Putamen (tissue), 1 donor: ENCODE measurements at regions not wholly inside any gene's neighbourhood (a gene's known extent, or its start where the extent isn't known, plus 50 kb on each side); places are given as distances from the start of the nearest gene placed in this dataset.
A peak's percentile ranks its signal among the peaks of the same experiment; 100 is the strongest.
"Not testable (repeated sequence)": the region's sequence is repeated elsewhere in the genome, so short reads cannot be mapped to it uniquely, and the experiment has no call there.

Experiments
- DNase-seq: peaks from one replicate; pipeline ENCODE4 v3.0.0-alpha.2; 2016; ENCODE audit warnings: low spot score

DNA sequence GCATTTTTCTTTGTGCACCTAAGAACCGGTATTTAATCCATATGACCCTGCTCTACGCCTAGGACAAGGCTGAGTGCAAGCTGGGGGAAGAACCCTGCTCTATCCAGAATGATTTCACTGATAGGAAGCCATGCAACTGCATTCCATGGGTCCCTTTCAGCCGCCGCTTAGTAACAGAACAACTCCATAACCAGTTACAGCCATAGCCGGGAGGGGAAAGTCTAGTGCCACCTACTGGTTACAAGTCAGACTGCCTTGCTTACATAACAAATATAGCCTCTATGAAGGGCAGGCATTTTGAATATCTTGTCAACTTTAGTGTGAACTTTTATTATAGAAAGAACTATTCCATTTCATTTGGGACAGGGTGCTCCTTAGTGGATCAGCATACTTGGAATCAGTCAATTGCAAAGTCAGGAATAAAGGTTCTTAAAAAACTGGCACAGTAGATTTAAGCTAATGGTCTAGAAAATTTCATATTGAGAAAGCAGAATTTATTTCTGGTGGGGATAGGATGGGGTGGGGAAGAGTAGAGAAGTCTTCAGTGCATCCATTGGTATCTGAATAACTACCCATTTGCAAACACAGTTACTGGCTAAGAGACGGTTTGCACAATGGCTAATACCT lies 521.7 kb downstream of the ADRA2A start:
- DNase-seq, result peak; percentile 31

DNA sequence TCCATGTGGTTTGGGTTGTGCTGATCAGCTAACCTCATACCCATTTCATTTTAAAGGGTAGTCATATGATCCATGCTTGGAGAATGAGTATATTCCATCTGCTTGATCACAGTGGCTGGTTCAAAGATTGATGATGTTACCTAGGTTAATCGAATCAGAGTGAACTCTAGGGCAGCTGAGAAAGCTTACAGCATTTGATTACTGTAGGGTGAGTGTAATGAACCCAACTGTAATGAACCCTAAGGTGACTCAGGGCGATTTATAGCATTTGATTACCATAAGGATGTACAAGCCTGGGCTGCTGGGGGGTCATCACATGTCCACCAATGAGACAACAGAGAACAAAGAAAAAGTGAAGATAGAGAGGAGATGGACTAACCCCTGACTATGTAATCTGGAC lies 523.1 kb downstream of the ADRA2A start:
- DNase-seq, result no peak

DNA sequence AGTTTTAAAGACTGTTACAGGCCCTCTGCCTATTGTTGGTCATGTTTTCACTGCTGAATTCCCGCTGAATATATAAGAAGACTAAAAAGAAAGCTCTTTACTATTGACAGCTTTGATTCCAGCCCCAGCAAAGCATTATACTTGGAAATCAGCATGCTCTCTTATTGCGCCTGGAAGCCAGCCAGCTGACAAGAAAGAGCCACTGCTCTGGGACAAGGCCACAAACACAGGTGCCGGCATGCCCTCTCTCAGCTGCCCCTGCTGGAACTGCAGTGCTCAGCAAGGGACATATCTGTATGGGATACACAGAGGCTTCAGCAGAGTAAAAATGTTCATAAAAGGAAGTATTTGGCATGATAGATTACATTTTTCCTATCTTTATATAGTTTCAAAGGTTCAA lies 523.9 kb downstream of the ADRA2A start:
- peak; percentile 40 for DNase-seq

DNA sequence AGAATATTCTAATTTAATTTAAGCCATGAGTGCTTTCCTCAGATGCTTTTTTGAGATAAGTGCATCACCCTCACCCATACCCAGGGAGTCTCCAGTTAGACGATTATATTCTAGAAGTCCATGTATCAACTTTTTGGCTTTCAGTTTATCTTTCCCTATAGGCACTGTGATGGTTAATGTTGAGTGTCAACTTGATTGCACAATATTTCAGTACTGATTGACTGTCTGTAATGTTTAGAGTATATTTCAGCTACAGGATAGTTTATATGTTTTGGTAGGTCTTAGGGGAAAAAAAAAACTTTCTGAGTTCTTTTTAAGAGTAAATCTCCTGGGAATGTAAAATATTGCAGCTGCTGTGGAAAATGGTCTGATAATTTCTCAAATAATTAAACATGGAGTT lies 535.4 kb downstream of the ADRA2A start:
- no peak for DNase-seq

DNA sequence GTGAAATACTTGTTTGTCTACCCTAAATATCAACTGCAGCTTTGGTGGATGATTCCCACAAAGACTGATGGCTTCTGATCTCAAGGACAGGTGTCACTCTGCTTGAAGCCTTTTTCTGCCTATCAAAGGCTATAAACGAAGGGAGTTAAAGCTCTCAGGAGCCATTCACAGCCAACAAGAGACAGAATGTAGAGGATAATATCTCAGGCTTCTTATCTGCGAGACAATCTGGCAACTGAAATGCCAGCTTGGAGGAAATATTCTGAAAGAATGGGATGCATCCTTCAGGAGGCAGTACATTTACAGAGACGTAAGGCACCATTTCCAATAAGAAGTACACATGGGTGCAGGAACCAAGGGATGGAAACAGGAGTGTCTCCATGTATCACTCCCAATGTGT lies 549.4 kb downstream of the GPAM start:
- DNase-seq, result no peak

DNA sequence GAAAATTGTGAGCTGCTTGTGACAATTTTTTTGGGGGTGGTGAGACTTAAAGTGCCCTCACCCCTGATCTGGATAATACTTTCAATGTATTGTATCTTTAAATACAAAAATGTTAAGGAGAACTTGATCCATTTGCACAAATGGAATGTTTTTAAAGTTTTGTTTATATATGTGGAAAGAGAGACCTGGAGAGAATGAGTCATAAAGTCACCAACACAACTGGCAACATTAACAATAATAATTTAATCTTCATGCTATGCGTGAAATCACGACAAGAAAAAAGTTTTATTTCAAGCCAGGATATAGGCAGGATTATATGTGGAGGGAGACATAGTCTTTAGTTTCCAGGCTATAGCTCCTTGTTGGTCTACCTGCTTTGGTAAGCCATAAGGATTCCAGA lies 537.5 kb downstream of the GPAM start:
- no peak for DNase-seq

DNA sequence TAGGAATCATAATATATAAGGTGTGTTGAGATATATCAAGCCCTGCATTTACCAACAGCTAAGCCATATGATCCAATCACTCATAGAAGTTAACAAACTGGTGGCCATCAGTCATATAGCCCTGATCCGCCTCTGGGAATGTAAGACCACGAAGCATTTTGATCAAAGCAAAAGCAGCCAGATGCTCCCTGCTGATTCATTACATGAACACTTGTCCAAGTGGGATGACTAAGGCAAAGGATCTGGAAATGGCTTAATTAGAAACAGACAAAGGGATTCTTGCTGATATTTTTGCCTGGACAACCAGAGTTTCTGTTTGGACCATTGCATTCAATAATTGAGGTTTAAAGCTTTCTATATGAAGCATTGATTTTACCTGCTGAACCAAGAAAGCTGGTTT lies 535.5 kb downstream of the GPAM start:
- no peak for DNase-seq

DNA sequence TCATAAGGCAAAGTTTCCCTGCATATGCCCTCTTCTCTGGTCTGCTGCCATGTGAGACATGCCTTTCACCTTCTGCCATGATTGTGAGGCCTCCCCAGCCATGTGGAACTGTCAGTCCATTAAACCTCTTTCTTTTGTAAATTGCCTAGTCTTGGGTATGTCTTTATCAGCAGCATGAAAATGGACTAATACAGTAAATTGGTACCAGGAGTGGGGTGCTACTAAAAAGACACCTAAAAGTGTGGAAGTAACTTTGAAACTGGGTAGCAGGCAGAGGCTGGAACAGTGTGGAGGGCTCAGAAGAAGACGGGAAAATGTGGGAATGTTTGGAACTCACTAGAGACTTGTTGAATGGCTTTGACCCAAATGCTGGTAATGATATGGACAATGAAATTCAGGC lies 534.5 kb downstream of the GPAM start:
- not testable (repeated sequence) for DNase-seq

DNA sequence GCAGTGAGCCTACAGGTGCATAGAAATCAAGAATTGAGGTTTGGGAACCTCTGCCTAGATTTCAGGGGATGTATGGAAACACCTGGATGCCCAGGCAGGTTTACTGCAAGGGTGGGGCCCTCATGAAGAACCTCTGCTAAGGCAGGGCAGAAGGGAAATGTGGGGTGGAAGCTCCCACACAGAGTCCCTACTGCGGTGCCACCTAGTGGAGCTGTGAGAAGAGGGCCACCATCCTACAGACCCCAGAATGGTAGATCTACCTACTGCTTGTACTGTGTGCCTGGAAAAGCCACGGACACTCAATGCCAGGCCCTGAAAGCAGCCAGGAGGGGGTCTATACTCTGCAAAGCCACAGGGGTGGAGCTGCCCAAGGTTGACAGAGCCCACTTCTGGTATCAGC lies 533.5 kb downstream of the GPAM start:
- DNase-seq, result no peak

DNA sequence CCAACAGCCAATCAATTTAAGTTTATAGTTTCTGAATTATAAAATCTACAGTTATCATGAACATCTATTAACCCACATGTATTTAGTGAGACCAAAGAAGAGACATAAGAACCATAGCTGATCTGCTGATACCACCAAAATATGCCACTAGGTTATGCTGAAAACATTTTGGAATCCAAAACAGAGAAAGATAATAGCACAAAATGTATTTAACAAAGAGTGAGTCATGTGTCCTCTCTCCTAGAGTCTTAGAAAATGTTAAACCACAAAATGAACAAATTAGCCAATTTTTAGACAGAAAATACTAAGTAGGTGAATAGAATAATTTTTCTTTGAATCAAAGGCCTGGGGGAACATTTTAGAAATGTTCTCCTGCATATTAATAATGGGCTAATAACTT lies 527.5 kb downstream of the GPAM start:
- no peak for DNase-seq

DNA sequence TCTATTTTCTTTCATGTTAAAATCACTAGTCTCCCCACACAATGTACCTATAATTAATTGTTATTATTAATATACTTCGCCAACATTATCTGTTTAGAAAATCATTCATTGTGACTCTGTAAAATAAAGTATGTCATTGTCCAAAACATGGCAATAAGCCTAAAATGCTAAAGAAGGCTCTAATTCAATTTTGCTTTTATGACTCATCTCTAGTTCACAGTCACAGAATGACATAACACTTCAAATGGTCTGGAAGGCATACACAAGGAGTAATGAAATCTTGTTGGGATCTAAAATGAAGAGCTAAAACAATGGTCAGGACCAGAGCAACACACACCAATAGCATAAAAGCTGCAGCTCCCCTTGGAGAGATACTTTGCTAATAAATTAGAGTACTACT lies 505.8 kb downstream of the GPAM start:
- DNase-seq, result no peak

DNA sequence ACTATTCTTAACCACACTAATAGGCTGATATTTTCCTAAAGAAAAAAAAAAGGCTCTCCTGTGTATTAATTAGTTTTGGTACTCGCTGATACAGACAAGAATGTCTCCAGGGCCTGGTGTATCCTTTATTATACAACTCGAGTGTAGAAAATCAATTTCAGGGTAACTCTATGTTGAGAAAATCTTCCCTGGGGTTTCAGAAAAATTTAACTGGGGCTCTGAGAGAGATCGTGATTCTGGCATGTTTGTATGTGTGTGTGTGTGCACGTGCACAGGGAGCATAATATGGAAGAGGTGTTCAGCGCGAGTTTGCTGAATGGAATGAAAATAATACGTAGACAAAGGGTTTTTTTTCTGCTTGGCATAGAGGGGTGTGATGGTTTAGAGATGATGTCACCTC lies 496.8 kb downstream of the GPAM start:
- no peak for DNase-seq

DNA sequence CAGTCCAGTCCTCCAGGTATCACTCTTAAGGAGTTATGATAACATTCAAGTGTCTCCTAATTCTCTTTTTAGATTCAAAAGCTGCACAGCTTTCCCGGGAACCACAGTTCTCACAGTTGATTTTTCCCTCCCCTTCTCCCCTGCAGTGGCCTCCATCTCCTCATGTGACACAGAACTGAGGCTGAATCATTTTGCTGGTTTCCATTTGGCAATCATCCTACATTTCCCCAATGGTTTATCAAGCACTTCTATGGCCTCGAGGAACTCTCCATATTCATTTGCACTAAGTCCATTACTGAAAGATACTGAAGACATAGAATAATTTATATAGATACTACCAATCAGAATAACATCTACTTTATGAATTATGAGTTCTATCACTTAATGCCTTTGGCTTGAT lies 484.9 kb downstream of the GPAM start:
- no peak for DNase-seq

DNA sequence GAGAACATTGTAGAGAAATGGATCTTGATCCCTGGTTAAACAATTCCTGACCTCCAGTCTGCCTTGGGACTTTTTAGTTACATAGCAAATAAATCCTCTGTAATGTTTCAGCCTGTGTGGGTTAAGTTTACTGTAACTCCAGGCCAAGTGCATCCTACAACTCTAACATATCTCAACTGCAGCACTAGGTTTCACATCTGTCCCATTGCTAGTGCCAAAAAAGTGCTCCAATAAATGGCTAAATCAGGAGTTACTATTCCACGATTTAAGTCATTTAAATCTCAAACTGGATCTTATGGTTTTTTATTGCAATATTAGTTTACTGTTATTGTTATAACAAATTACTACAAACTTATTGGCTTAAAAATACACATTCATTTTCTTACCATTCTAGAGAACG lies 479.6 kb downstream of the GPAM start:
- no peak for DNase-seq

DNA sequence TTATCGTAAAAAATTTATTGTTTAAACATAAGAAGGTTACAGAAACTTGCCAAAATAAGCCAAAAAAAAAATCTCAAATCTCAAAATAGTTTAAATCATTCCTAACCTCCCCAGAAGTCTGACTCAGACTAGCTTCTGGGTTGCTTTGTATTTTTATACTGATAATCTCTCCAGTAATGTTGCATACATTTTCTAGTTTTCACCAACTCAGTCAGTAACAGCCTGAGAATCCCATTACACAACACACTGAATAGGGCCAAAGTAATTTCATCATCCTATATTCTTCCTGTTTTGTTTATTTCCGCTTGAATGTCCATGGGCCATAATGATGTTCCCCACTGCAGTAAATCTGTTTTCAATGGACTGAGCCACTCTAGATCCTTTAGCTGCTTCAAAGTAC lies 478.5 kb downstream of the GPAM start:
- no peak for DNase-seq

DNA sequence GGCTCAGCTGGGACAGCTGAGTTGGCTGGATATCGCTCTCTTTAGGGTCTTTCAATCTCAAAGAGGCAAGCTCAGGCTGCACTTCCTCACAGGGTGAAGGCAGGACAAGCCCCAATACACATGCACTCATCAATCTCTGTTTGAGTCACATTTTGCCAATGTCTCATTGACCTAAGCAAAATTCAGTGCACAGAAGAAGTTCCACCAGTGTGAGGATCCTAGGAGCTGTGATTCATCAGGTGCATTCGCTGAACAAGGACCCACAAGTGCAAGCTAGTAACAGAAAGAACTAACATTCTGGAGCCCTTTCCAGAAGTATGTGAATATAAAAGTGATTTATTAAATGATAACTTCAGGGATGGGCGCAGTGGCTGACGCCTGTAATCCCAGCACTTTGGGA lies 477.2 kb downstream of the GPAM start:
- no peak for DNase-seq

DNA sequence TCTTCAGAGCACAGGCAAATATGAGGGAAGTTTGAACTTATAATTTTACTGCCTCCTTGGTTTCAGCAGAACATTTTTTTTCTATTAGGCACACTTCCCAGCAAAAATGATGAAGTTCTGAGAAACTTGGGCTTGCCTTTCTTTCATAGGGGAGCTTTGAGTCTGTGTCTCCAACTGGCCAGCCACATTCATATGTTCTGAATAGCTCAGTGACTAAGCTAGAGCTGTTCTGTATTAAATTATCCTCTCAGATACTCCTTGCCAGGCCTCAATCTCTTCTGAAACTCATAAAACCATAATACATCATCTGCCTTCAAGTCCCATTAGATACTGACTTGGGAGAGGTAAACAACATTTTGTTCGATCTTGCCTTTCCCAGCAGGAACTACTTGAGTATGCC lies 476.5 kb downstream of the GPAM start:
- no peak for DNase-seq

DNA sequence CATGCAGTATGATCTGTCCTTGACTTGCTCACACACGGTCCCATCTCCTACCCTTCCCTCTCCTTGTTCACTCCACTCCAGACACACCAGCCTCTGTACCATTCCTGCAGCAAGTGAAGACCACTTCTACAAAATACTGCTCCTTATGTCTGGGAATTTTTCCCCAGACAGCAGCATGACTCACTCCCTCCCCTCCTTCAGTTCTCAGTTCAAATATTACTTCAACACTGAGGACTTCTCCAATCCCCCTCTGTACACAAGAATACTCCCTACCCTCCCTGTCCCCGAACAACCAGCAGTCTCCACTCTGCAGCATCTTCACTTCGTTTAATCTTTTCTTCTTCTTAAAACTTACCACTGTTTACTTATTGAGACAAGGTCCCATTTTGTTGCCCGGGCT lies 474.0 kb downstream of the GPAM start:
- DNase-seq, result no peak

DNA sequence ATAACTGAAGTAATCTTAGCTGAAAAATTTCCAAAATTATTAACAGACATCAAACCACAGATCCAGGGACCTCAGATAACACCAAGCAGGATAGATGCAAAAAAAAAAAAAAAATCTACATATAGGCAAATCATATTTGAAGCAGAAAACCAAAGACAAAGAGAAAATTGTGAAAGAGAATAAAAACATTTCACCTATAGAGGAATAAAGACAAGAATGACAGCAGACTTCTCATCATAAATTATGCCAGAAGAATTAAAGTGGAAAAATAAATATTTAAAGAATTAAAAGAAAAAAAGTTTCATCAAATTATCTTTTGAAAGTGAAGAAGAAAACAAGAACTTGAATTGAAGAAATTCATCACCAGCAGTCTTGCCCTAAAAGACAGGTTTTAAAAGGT lies 467.5 kb downstream of the GPAM start:
- DNase-seq, result no peak

DNA sequence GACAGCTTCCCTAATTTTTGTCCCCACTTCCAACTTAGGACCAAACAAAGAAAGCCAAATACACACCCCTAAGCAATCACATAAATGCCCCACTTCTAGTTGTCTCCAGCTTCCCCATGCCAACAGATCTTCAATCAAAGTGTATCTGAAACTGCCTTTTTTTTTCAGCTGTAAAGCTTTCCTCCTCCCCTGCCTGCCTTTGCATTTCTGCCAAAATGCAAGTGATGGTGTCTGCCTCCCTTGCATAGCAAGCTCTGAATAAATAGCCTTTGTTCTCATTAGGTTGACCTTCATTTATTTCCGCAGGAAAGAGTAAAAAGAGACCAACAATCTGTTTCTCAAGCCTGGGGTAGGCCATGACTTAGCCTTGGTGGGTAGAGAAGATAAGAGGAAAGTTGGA lies 459.4 kb downstream of the GPAM start:
- no peak for DNase-seq

DNA sequence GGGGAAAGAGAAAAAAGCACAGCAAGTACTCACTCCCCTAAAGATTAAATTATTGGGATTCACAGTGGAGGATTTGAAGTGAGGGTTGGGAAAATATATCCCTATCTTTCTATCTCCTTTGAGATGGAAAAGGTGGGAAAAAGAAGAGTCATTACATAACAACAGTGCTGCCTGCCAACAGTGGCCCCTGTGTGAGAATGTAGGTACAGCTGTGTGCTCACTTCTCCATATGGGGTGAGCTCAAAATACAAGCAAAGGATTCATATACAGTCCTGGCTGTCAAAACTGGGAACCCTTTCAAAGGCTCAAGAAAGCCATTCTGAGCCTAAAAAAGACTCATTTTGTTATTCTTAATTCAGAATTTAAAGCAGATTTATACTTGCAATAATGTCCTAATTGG lies 458.5 kb downstream of the GPAM start:
- no peak for DNase-seq

DNA sequence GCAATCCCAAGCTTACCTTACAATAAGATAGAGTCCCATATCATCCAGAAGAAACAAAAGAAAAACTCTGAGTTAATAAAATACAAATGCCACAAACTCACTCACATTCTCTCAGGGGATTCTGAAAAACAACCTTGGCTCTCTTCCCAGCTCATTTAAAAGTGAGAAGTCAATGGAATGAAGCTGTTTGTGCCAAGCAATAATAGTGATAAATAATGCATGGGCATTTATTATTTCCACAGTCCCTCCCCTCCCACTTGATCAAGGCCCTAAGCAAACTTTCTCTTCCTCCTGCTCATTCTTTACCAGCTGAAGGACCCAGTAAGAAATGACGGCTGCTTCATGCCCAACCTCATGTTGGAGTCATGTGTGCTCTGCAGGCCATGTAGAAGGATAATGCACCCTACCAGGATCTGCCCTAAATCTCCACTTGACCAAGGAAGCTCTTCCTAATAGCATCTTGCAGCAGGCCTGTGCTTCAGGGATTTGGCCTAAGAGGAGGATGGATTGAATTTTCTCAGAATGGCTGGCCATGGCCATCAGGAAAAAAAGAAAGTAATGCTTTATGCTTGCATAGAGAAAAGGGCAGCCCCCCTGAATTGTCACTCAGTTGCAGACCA lies 451.3 kb downstream of the GPAM start:
- DNase-seq, result no peak

DNA sequence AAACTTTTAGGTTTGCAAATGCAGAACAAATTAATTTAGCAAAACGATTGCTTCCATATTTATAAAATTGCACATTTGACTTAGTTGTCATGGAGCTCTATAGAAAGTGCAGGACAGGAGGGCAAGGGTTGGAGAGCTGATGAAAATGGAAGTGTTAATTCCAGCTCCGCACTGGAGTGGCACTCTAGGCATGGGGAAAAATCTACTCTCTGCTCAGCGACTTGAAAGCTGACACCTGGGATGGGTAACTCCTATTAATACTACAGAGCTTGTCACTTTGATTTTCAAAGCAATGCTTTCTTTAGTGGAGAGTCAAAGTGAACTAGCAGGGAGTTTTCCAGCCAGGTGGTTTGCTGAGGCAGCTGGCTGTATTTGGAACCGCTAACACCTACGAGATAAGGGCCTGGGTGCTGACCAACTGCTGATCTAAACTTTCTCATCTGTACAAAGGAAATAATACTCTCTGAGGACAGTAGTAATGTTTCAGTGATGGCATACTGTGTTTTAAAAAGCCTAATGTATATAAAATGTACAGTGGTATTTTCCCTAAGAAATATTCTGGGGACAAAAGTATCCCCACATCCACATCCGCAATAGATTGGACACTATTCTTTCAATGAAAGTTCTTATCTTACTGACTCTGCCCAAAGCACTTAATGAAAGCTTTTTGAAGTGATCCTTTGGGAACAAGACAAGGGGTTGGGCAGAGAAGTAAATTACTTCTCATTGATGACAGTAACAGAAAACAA lies 444.3 kb downstream of the GPAM start:
- no peak for DNase-seq

DNA sequence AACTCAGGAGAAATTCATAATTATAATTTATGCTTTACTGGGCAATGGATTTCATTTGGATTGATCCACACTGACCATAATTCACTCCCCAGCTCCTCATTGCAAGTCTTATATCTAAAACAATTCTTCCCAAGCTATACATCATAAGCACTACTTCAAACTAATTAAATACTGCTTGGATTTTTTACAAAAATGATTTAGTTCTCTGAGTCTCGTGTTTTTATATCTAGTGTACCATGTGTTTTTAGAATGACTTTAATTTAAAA lies 443.8 kb downstream of the GPAM start:
- no peak for DNase-seq
